ENCODE measurements at regions not wholly inside any gene's neighbourhood (a gene's known extent, or its start where the extent isn't known, plus 50 kb on each side); places are given as distances from the start of the nearest gene placed in this dataset.

DNA sequence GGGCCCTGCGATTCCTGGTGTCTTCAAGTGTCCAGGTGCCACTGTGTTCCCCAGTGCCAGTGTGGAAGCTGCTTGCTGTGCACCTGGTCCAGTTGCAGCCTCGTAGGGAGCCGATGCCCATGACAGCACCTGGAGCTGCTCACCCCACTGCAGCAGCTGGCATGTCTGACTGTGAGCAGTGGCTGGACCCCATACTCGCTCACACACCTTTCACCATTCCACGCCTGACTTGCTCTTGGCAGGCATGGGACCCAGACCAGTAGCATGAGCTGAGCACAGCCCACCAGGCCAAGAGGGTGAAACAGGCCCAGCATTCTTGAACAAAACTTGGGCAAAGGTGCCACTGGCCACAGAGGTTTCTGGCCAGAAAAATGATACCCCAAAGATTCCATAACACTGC is 124.5 kb upstream of the THY1 start:
- DNase-seq, result no peak

GRCh38 chr11:119545978-119546915 is 123.3 kb upstream of the THY1 start:
- DNase-seq, result no peak

- no peak for DNase-seq
Observed at GRCh38 chr11:119540370-119541125, 117.6 kb upstream of the THY1 start.

DNA sequence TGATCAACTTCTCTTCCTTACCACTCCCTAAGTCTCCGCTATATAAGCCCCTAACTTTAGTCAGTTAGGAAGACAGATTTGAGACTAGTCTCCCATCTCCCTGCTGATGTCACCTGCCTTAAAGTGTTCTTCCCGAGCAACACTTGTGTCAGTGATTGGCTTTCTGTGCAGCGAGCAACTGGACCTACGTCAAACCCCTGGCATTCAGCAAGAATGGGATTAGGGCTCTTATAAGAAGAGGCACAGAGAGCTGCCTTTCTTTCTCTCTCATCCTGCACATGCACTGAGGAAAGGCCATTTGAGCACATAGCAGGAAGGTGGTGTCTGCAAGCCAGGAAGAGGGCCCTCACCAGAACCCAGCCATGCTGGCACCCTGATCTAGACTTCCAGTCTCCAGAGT is 116.6 kb upstream of the THY1 start:
- no peak for DNase-seq

- DNase-seq, result no peak
Observed at GRCh38 chr11:119538753-119539152, 115.8 kb upstream of the THY1 start.

DNA sequence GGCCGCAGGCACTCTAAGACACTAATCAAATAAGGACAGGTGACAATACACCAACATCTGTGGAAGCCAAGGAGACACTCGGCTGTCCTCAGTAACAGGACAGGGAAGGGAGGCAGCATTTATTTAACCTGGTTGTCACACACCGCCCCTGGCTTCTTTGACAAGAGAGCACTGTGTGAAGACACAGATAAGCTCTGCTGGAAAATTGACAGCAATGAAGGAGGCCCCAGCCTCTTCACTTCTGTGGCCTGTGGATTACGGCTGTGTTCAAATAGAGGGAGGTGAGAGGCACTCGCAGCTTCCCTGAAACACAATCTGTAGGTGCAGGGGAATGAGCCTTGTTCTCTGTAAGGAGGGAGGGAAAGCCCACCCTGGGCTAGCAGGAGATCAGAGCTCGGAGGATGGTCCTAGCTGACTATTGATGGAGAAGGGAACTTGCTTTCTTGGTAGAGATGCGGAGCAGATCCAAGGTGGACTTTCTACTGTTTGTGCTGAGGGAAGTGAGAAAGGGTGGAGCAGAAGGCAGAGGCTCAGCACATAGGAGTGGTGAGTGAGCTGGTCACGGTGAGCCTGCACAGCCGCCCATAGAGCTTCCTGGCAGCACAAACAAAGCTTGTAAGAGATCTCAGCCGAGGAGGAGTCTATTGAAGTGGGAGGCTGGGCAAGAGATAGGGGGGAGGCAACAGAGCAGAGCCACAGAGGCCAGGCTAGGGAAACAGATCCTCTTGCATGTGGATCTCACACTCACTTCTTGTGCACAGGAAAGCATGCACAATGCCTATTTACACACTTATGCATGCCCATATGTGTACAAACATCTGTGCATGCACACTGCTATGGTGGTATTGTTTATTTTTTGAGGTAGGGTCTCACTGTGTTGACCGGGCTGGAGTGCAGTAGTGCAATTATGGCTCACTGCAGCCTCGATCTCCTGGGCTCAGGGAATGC is 114.6 kb upstream of the THY1 start:
- DNase-seq, result no peak

- DNase-seq, result no peak
Observed at GRCh38 chr11:119536801-119537200, 113.8 kb upstream of the THY1 start.

- DNase-seq, result peak in 49 of 56 donors; percentile 33 to 87 (median 67)
Observed at GRCh38 chr11:119533921-119534736, 111.2 kb upstream of the THY1 start.

DNA sequence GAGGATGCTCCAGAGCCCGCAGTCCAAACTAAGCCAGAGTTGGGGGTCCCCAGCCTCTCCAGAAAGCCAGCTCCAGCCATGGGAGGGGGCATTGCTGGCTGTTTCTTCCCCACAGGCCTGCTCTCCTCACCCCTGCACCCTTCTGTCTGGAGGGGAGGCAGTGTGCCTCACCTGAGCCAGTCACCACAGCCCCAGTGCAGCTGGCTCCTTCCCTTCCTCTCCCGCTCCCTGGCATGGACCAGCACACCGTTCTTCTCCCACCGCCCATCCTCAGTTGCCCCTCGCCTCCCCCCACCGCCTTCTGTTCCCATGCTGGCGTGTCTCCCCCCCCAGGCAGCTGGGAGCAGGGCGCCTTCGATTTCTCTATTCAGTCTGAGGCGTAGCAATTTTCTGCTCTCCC is 110.5 kb upstream of the THY1 start:
- DNase-seq, result no peak

DNA sequence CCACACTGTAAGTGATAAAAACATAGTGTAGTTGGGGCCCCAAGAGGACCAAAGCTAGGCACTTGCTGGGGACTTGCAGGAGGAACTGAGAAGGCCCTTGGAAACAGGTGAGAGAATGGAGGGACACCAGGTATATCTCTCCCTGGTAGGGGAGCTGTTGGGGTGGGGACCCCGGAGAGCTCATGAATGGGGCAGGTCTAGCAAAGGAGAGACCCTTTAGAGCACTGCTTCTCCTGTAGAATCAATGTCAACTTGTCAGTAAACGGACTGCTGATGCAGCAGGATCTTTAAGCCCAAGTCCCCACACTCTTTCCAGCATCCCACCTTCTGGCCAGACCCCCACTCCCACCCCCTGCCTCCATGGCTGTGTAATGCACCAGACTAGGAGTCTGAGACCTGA is 109.6 kb upstream of the THY1 start:
- DNase-seq, result no peak

DNA sequence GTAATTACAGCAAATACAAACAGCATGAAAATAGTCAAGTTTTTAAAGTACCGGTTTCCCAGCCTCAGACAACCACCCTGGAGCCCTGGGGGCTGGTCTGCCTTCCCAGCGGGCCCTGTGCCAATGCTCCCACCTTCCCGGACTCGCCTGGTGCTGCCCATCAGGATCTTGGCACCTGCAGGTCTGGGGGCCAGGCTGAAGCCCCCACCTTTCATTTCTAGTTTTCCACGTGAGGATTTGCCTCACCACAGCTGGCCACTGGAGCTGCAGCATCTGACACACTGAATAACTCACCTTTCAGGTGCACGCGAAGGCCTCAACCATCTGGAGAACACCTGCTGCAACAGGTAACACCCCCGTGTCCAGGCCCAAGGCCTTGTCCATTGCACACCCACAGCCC is 108.7 kb upstream of the THY1 start:
- no peak for DNase-seq

DNA sequence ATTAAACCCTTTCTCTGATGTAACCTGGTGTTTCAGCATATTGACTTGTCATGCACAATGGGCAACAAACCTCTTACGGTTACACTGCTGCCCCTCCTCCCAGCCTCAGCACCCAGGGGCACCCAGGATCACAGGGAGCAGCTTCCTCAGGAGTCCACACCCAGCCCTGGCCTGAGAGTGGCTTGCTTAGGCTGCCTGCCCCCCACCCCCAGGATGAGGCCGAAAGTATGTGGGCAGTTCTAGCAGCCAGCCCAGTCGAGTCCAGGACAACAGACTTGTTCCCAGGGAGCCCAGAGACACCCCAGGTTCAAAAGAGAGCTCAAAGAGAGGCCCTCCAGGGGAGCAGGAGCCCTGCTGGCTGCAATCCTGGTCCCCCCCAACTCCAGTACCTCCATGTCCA is 108.1 kb upstream of the THY1 start:
- no peak for DNase-seq

DNA sequence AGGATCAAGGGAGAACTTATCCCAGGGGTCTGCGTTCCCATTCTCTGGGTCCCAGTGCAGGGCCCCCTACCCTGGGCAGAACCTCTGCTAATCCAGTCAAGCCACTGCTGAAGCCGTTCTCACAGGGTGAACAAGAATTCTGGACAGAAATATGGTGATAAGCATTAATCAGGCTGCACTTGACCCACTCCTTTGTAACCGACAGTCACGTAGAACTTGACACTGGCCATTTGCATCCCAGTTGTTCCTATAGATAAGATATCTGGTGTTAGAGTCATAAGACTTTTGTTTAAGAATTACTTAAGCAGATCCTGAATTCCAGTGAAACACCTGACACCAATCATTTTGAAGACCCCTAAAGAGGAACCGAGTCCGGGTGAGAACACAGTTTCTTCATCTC is 107.5 kb upstream of the THY1 start:
- DNase-seq, result no peak

DNA sequence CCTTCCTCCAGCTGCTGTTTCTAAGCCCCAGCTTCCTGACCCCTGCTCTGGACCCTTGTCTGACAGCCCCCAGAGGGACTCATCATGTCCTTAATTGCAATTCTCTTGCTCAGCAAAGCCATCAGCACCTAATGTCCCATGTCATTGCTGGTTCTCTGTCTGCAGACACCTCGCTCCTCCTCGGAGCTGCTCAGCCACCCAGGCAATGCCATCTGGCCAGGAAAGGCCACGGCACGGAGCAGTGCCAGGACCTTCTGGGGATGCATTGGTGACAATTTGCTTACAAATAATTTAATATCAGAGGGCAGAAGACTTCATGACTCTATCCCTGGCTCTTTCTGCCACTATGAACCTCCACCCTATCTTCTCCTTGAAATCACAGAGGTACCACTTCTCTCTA is 107.0 kb upstream of the THY1 start:
- no peak for DNase-seq

GRCh38 chr11:119529063-119529845 is 106.3 kb upstream of the THY1 start:
- no peak for DNase-seq

DNA sequence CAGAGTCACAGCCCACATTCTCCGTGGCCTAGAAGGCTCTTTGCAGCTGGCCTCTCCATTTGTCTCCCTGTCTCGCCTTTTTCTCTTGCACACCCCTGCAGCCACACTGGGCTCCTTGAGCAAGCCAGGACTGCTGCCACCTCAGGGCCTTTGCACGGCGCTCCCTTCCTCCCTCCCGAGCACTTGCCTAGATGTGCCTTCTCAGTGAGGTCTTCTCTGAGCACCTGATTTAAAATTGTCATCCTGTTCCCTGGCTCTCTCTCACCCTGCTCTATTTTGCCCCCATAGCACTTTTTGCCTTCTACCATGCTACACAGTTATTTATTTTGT is 102.9 kb upstream of the THY1 start:
- DNase-seq, result no peak

DNA sequence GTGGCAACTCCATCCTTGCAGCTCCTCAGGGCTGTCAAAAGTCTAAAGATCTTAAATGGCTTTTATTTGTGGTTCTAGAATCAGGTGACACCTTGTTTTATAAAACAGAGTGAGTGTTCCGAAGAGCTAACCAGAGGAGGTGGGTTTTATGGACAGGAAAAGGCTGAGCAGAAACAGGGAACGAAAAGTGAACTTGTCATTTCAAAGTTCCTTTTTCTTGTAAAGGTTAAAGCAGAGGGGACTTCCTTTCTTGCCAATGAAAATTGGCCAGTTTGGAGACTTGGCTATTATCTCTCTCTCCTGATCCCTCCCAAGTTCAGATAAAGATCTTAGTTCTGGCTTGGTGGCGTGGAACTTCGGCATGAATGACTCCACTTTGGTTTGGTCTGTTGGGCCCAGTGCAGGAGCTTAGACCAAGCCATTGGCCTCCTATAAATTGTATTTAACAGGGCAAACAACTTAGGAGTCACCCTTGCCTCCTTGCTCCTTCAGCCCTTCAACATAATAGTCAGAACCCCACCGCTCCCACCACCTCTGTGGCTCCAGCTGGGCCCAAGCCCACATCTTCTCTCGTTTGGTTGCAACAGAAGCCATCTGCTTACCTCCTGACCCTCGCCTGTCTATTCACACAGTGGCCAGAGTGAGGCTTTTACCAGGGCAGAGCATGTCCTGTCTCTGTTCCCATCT is 102.4 kb upstream of the THY1 start:
- DNase-seq, result no peak

DNA sequence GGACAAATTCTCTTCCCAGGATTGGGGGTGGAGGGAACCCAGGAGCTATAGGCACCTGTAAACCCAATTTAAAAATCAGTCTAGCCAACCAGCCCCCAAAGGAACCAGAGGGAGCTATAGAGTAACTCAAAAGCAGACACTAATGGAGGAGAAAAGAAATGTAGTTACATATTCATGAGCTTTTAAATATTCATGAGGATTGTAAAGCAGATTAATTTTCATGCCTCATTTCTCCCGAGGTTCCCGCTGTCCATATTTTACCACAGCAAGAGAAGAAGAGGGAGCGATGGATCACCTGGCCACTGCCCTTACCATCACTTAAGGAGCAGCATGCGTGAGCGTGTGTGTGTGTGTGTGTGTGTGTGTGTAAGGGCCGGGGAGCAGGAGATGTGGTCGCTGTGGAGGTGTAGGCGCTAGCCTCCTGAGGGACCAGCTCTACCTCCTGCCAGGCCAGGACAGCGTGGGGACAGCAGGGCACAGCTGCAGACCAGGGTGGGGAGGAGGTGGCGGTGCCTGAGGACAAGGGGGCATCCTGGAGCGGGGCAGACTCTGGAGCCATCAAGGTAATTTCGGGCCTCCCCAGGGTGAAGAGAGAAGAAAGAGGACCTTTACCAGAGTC is 100.7 kb upstream of the THY1 start:
- no peak for DNase-seq

DNA sequence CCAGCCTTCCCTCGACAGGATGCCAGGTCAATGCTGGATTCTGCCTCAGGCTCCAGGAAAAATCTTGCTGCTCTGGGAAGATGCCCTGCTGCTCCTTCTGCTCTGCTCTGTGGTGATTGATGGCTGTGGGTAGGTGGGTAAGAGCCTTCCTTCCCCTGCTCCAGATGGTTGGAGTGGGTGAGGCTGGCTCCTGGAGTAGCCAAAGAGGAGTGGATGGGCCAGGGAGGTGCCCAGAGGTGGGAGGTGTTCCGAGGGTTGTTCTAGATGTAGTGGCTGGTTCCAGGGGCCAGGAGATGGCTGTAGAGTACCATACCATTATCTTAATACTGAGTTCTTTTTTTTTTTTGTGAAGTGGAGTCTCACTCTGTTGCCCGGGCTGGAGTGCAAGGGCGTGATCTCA is 99.6 kb upstream of the THY1 start:
- no peak for DNase-seq
